ENCODE measurements at regions not wholly inside any gene's neighbourhood (a gene's known extent, or its start where the extent isn't known, plus 50 kb on each side); places are given as distances from the start of the nearest gene placed in this dataset.

GRCh38 chr9:80883826-80884579 lies 805.3 kb downstream of the TLE1 start:
- no peak for DNase-seq

GRCh38 chr9:80883426-80883825 lies 805.9 kb downstream of the TLE1 start:
- no peak for DNase-seq

- no peak for DNase-seq
These were observed 807.4 kb downstream of the TLE1 start for GRCh38 chr9:80881940-80882339.

- DNase-seq = no peak
These were observed 808.0 kb downstream of the TLE1 start for GRCh38 chr9:80881320-80881719.

- DNase-seq = no peak
These were observed 810.8 kb downstream of the TLE1 start for GRCh38 chr9:80878556-80878955.

- DNase-seq = no peak
These were observed 813.4 kb downstream of the TLE1 start for GRCh38 chr9:80875947-80876346.

- no peak for DNase-seq
These were observed 815.1 kb downstream of the TLE1 start for GRCh38 chr9:80874276-80874675.

- no peak for DNase-seq
These were observed 815.5 kb downstream of the TLE1 start for GRCh38 chr9:80873861-80874260.

GRCh38 chr9:80871596-80871995 lies 817.8 kb downstream of the TLE1 start:
- no peak for DNase-seq

GRCh38 chr9:80867731-80868130 lies 821.6 kb downstream of the TLE1 start:
- DNase-seq = no peak

GRCh38 chr9:80866576-80867227 lies 822.6 kb downstream of the TLE1 start:
- no peak for DNase-seq

GRCh38 chr9:80866121-80866520 lies 823.2 kb downstream of the TLE1 start:
- DNase-seq = no peak

GRCh38 chr9:80843028-80843427 lies 846.3 kb downstream of the TLE1 start:
- no peak for DNase-seq

GRCh38 chr9:80842389-80842788 lies 847.0 kb downstream of the TLE1 start:
- DNase-seq = no peak

- DNase-seq = no peak
These were observed 847.5 kb downstream of the TLE1 start for GRCh38 chr9:80841888-80842287.

- no peak for DNase-seq
These were observed 849.3 kb downstream of the TLE1 start for GRCh38 chr9:80839821-80840675.

GRCh38 chr9:80836013-80836412 lies 853.3 kb downstream of the TLE1 start:
- no peak for DNase-seq

- no peak for DNase-seq
These were observed 857.6 kb downstream of the TLE1 start for GRCh38 chr9:80831751-80832150.

GRCh38 chr9:80811656-80812055 lies 877.7 kb downstream of the TLE1 start:
- no peak for DNase-seq

- no peak for DNase-seq
These were observed 878.3 kb downstream of the TLE1 start for GRCh38 chr9:80811003-80811402.

GRCh38 chr9:80806671-80807070 lies 882.7 kb downstream of the TLE1 start:
- DNase-seq = no peak

GRCh38 chr9:80804873-80805272 lies 884.5 kb downstream of the TLE1 start:
- DNase-seq = no peak

- DNase-seq = no peak
These were observed 891.3 kb downstream of the TLE1 start for GRCh38 chr9:80797831-80798688.

Measured in effector CD4-positive, alpha-beta T cell (primary cell).